Astrocyte (in vitro differentiated cells and primary cell): ENCODE measurements at regions not wholly inside any gene's neighbourhood (a gene's known extent, or its start where the extent isn't known, plus 50 kb on each side); places are given as distances from the start of the nearest gene placed in this dataset.

Source experiments
- DNase-seq: peaks from one replicate; pipeline ENCODE4 v3.0.0-alpha.2; 2010; ENCODE audit warnings: low read depth
- FAIRE-seq: peaks from 2 replicates; lab custom pipeline; 2011; peaks lifted over from hg19 to GRCh38; lab: Jason Lieb, UNC
- H2AFZ ChIP-seq: 2 replicates; pipeline ENCODE4 v1.6.0; 2012; ENCODE audit warnings: low read depth, low read length, inconsistent platforms
- H3K27ac ChIP-seq: 2 replicates; pipeline ENCODE4 v1.5.1; 2011; ENCODE audit warnings: low read depth, low read length, inconsistent platforms
- H3K27me3 ChIP-seq: 2 replicates; pipeline ENCODE4 v1.6.0; 2011; ENCODE audit warnings: low read length, inconsistent platforms; ENCODE audit not compliant: insufficient read depth
- H3K36me3 ChIP-seq: 2 replicates; pipeline ENCODE4 v1.5.1; 2011; ENCODE audit warnings: low read length, inconsistent platforms; ENCODE audit not compliant: insufficient read depth
- H3K4me1 ChIP-seq: 2 replicates; pipeline ENCODE4 v1.5.1; 2011; ENCODE audit warnings: low read length, inconsistent platforms; ENCODE audit not compliant: insufficient read depth
- H3K4me2 ChIP-seq: 2 replicates; pipeline ENCODE4 v1.6.0; 2012; ENCODE audit warnings: low read length, inconsistent platforms
- H3K4me3 ChIP-seq: 2 replicates; pipeline ENCODE4 v1.5.1; 2011; ENCODE audit warnings: low read depth, mild to moderate bottlenecking, low read length, inconsistent platforms; ENCODE audit not compliant: insufficient read depth
- H3K79me2 ChIP-seq: 2 replicates; pipeline ENCODE4 v1.6.0; 2012; ENCODE audit warnings: mild to moderate bottlenecking, low read length, inconsistent platforms; ENCODE audit not compliant: insufficient read depth
- H3K9ac ChIP-seq: 2 replicates; pipeline ENCODE4 v1.6.0; 2012; ENCODE audit warnings: mild to moderate bottlenecking, low read length, inconsistent platforms
- H3K9me3 ChIP-seq: 2 replicates; pipeline ENCODE4 v1.5.1; 2012; ENCODE audit warnings: low read depth, mild to moderate bottlenecking, low read length, inconsistent platforms; ENCODE audit not compliant: insufficient read depth
- H4K20me1 ChIP-seq: 2 replicates; pipeline ENCODE4 v1.6.0; 2012; ENCODE audit warnings: low read length, inconsistent platforms; ENCODE audit not compliant: insufficient read depth
- H3K27ac Mint-ChIP-seq: one replicate; pipeline ENCODE4 v1.8.0; 2021; ENCODE audit warnings: mild to moderate bottlenecking, mixed read lengths; ENCODE audit not compliant: unreplicated experiment
- H3K27me3 Mint-ChIP-seq: one replicate; pipeline ENCODE4 v1.8.0; 2021; ENCODE audit warnings: low read depth, mixed read lengths; ENCODE audit not compliant: unreplicated experiment
- H3K36me3 Mint-ChIP-seq: one replicate; pipeline ENCODE4 v1.8.0; 2021; ENCODE audit warnings: low read depth, mixed read lengths; ENCODE audit not compliant: unreplicated experiment
- H3K4me1 Mint-ChIP-seq: one replicate; pipeline ENCODE4 v1.8.0; 2021; ENCODE audit warnings: low read depth, mixed read lengths; ENCODE audit not compliant: unreplicated experiment
- H3K4me3 Mint-ChIP-seq: one replicate; pipeline ENCODE4 v1.8.0; 2021; ENCODE audit warnings: mild to moderate bottlenecking, moderate library complexity, mixed read lengths; ENCODE audit not compliant: unreplicated experiment
- H3K9me3 Mint-ChIP-seq: one replicate; pipeline ENCODE4 v1.8.0; 2021; ENCODE audit warnings: mild to moderate bottlenecking, mixed read lengths; ENCODE audit not compliant: unreplicated experiment
- CTCF ChIP-seq: IDR thresholded peaks from 2 replicates; pipeline ENCODE4 v1.5.1; 2011; ENCODE audit warnings: low read depth, mild to moderate bottlenecking, inconsistent platforms, low read length, moderate library complexity; ENCODE audit not compliant: insufficient read depth
- EZH2 ChIP-seq: IDR thresholded peaks from 2 replicates; pipeline ENCODE4 v1.6.1; 2012; ENCODE audit warnings: mild to moderate bottlenecking, low read length, inconsistent platforms; ENCODE audit not compliant: insufficient read depth

- H3K9ac ChIP-seq: no peak overlapping the region
- H2AFZ ChIP-seq: no peak overlapping the region
- no peak overlapping the region for H3K4me3 Mint-ChIP-seq
- FAIRE-seq (no peak), DNase-seq (no peak)
- no peak for TF ChIP-seq EZH2
- no peak for TF ChIP-seq CTCF
- H3K9me3 Mint-ChIP-seq: no peaks in the 10 kb centered on the region
- H3K9me3 ChIP-seq: no peaks in the 10 kb centered on the region
- H3K4me1 Mint-ChIP-seq: no peaks in the 10 kb centered on the region
- no peak overlapping the region for H3K27ac ChIP-seq
- no peaks in the 10 kb centered on the region for H3K27me3 ChIP-seq
- H3K4me1 ChIP-seq: no peaks in the 10 kb centered on the region
- H3K27ac Mint-ChIP-seq: no peak overlapping the region
- no peak overlapping the region for H3K4me2 ChIP-seq
- H3K36me3 Mint-ChIP-seq: no peaks in the 10 kb centered on the region
- H3K27me3 Mint-ChIP-seq: no peaks in the 10 kb centered on the region
- H3K4me3 ChIP-seq: no peak overlapping the region
- no peaks in the 10 kb centered on the region for H3K79me2 ChIP-seq
- no peaks in the 10 kb centered on the region for H4K20me1 ChIP-seq
- no peaks in the 10 kb centered on the region for H3K36me3 ChIP-seq
Observed at GRCh38 chr4:145418739-145419138, 62.9 kb upstream of the SMAD1 start.

- Histone ChIP-seq H2AFZ (no peak overlapping the region), H3K4me3 (no peak overlapping the region), H3K27ac (no peak overlapping the region), H3K79me2 (no peaks in the 10 kb centered on the region), H3K4me2 (no peak overlapping the region), H3K27me3 (no peaks in the 10 kb centered on the region), H4K20me1 (no peaks in the 10 kb centered on the region), H3K9ac (no peak overlapping the region), H3K9me3 (no peaks in the 10 kb centered on the region), H3K4me1 (no peaks in the 10 kb centered on the region), H3K36me3 (no peaks in the 10 kb centered on the region)
- FAIRE-seq (no peak), DNase-seq (no peak)
- no peaks in the 10 kb centered on the region for H3K4me1 Mint-ChIP-seq
- no peaks in the 10 kb centered on the region for H3K36me3 Mint-ChIP-seq
- no peaks in the 10 kb centered on the region for H3K9me3 Mint-ChIP-seq
- TF ChIP-seq EZH2: no peak
- H3K27ac Mint-ChIP-seq: no peak overlapping the region
- no peak overlapping the region for H3K4me3 Mint-ChIP-seq
- H3K27me3 Mint-ChIP-seq: no peaks in the 10 kb centered on the region
Observed at GRCh38 chr4:145417348-145418130, 64.1 kb upstream of the SMAD1 start.

GRCh38 chr4:145414841-145415240, 66.8 kb upstream of the SMAD1 start:
- no peak overlapping the region for H3K4me3 Mint-ChIP-seq
- no peak overlapping the region for H2AFZ ChIP-seq

More at GRCh38 chr4:145414841-145415240, 66.8 kb upstream of the SMAD1 start:
- no peak for TF ChIP-seq CTCF
- no peak for TF ChIP-seq EZH2
- Mint-ChIP-seq H3K36me3 (no peaks in the 10 kb centered on the region), H3K27ac (no peak overlapping the region), H3K27me3 (no peaks in the 10 kb centered on the region), H3K4me1 (no peaks in the 10 kb centered on the region), H3K9me3 (no peaks in the 10 kb centered on the region)
- H3K9ac ChIP-seq: no peak overlapping the region
- H3K36me3 ChIP-seq: no peaks in the 10 kb centered on the region
- H3K4me2 ChIP-seq: no peak overlapping the region
- H3K27me3 ChIP-seq: no peaks in the 10 kb centered on the region
- no peak overlapping the region for H3K27ac ChIP-seq
- no peaks in the 10 kb centered on the region for H3K79me2 ChIP-seq
- H4K20me1 ChIP-seq: no peaks in the 10 kb centered on the region
- no peaks in the 10 kb centered on the region for H3K4me1 ChIP-seq
- no peak overlapping the region for H3K4me3 ChIP-seq
- H3K9me3 ChIP-seq: no peaks in the 10 kb centered on the region
- DNase-seq (no peak), FAIRE-seq (no peak)
